GM19395 (cell line): ENCODE measurements at regions not wholly inside any gene's neighbourhood (a gene's known extent, or its start where the extent isn't known, plus 50 kb on each side); places are given as distances from the start of the nearest gene placed in this dataset.

Experiments used
- ATAC-seq: cut with Tn5 transposase; IDR thresholded peaks from one replicate; pipeline ENCODE4 v1.9.1; 2021; ENCODE audit warnings: mild to moderate bottlenecking, moderate library complexity; ENCODE audit not compliant: unreplicated experiment

GRCh38 chr3:116630494-116630893 is 79.1 kb upstream of the TUSC7 start:
- no peak for ATAC-seq

DNA sequence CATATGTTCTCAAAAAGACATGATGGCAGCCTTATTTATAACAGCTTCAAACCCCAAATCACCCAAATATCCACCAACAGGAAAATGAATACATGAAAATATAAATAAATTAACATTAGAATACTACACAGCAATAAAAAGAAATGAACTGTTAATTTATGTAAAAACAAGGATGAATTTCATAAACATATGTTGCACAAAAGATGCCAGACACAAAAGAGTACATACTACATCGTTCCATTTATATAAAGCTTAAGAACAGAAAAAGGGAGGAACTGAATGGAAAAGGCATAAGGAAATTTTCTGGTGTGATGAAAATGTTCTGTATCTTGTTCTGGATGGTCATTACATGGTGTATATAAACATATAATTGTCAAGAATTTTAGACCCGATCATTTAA is 69.9 kb upstream of the TUSC7 start:
- ATAC-seq: no peak

GRCh38 chr3:116640109-116640508 is 69.5 kb upstream of the TUSC7 start:
- no peak for ATAC-seq

DNA sequence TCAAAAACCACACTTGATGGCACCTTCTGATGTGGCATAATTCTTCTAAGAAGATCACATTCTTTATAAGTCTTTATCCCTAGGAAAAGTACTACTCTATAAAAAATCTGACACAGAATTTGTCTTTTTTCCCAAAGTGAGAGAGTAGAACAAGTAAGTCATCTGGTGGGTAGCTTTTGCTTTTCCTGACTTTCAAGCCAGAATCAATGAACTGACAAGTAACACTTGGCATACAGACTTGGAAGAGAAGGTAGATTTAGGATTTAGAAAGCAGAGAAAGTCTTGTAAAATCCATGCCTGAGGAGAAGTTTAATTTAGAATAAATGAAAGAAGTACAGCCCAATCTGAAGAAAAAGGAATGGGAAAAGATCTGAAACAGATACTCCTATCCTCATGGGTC is 66.6 kb upstream of the TUSC7 start:
- ATAC-seq: no peak

DNA sequence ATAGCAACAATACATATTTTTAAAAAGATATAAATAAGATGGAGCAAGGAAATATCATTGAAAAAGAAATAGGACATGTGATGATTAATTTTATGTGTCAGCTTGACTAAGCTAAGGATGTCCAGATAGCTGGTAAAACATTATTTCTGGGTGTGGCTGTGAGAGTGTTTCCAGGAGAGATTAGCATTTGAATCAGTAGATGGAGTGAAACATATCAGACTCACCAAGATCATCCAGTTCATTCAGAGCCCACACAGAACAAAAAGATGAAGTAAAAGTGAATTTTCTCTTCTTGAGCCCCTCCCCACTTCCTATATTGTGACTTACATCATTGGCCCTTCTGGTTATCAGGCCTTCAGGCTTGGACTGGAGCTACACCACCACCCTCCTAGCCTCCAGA is 61.6 kb upstream of the TUSC7 start:
- ATAC-seq: no peak
